Karpas-422 (cell line): ENCODE measurements at regions not wholly inside any gene's neighbourhood (a gene's known extent, or its start where the extent isn't known, plus 50 kb on each side); places are given as distances from the start of the nearest gene placed in this dataset.
A peak's percentile ranks its signal among the peaks of the same experiment; 100 is the strongest.
"Not testable (repeated sequence)": the region's sequence is repeated elsewhere in the genome, so short reads cannot be mapped to it uniquely, and the experiment has no call there.

Experiments used
- DNase-seq: peaks from one replicate; pipeline ENCODE4 v3.0.0-alpha.2; 2015
- H2AFZ ChIP-seq: fragments of 200-600 bp; sonication (generic); 2 replicates; pipeline ENCODE4 v1.6.1; 2014; ENCODE audit warnings: antibody characterized with exemption, low read length, mixed read lengths
- H3K27ac ChIP-seq: fragments of 200-600 bp; sonication (generic); 2 replicates; pipeline ENCODE4 v1.5.1; 2014; ENCODE audit warnings: mild to moderate bottlenecking, low read length, moderate library complexity
- H3K27me3 ChIP-seq: fragments of 200-600 bp; sonication (generic); 2 replicates; pipeline ENCODE4 v1.6.1; 2014; ENCODE audit warnings: low read length, mixed read lengths
- H3K36me3 ChIP-seq: fragments of 200-600 bp; sonication (generic); 2 replicates; pipeline ENCODE4 v1.6.1; 2014; ENCODE audit warnings: low read length, mixed read lengths; ENCODE audit not compliant: insufficient read depth
- H3K4me1 ChIP-seq: fragments of 200-600 bp; sonication (generic); 2 replicates; pipeline ENCODE4 v1.6.1; 2014; ENCODE audit warnings: mild to moderate bottlenecking, low read length, mixed read lengths
- H3K4me2 ChIP-seq: fragments of 200-600 bp; sonication (generic); 2 replicates; pipeline ENCODE4 v1.6.1; 2014; ENCODE audit warnings: low read length, low read depth, mild to moderate bottlenecking; ENCODE audit not compliant: poor library complexity, severe bottlenecking
- H3K4me3 ChIP-seq: fragments of 200-600 bp; sonication (generic); 2 replicates; pipeline ENCODE4 v1.5.1; 2014; ENCODE audit warnings: mild to moderate bottlenecking, antibody characterized with exemption, low read length, mixed read lengths
- H3K79me2 ChIP-seq: fragments of 200-600 bp; sonication (generic); 2 replicates; pipeline ENCODE4 v1.6.1; 2014; ENCODE audit warnings: mild to moderate bottlenecking, low read length, mixed read lengths
- H3K9ac ChIP-seq: fragments of 200-600 bp; sonication (generic); 2 replicates; pipeline ENCODE4 v1.6.0; 2014; ENCODE audit warnings: low read length
- H3K9me2 ChIP-seq: fragments of 200-600 bp; sonication (generic), shearing (Covaris generic); replicated peaks from 2 replicates; pipeline ENCODE4 v1.6.0; 2014; ENCODE audit warnings: mild to moderate bottlenecking, low read length, moderate library complexity; ENCODE audit not compliant: insufficient read depth
- H3K9me3 ChIP-seq: fragments of 300-700, 200-600 bp; sonication (generic); 2 replicates; pipeline ENCODE4 v1.6.1; 2014; ENCODE audit warnings: low read length, mixed read lengths
- H4K20me1 ChIP-seq: fragments of 200-600 bp; sonication (generic); 2 replicates; pipeline ENCODE4 v1.6.1; 2014; ENCODE audit warnings: mild to moderate bottlenecking, antibody characterized with exemption, low read length, low read depth; ENCODE audit not compliant: insufficient read depth

DNA sequence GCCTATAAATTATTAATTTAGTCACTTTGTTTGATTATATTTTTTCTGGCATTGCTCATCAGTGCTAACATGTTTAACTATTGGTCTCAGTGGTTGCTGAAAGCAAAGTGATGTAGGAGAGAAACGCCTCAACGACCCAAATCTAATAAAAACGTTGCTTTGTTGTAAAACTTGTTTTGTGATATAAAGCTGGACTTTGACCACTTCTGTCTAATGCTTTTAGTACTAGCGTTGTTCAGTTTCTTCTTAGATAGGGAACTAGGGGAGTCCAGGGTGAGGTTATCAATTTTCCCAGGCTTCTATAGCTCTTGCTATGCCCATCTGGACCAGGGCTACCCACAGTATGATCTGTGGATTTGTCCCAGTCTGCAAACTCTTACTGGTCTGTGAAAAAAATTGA is 80.6 kb upstream of the TBC1D5 start:
- no peak overlapping the region for H3K4me3 ChIP-seq
- no peak overlapping the region for H3K9ac ChIP-seq
- H3K9me3 ChIP-seq, result no peaks in the 10 kb centered on the region
- H4K20me1 ChIP-seq, result no peaks in the 10 kb centered on the region
- no peaks in the 10 kb centered on the region for H3K9me2 ChIP-seq
- no peak overlapping the region for H3K27ac ChIP-seq
- no peak overlapping the region for H3K4me2 ChIP-seq
- H3K79me2 ChIP-seq, result no peaks in the 10 kb centered on the region
- DNase-seq, result no peak
- no peaks in the 10 kb centered on the region for H3K4me1 ChIP-seq
- H3K27me3 ChIP-seq, result no peaks in the 10 kb centered on the region
- H2AFZ ChIP-seq, result no peak overlapping the region
- no peaks in the 10 kb centered on the region for H3K36me3 ChIP-seq

DNA sequence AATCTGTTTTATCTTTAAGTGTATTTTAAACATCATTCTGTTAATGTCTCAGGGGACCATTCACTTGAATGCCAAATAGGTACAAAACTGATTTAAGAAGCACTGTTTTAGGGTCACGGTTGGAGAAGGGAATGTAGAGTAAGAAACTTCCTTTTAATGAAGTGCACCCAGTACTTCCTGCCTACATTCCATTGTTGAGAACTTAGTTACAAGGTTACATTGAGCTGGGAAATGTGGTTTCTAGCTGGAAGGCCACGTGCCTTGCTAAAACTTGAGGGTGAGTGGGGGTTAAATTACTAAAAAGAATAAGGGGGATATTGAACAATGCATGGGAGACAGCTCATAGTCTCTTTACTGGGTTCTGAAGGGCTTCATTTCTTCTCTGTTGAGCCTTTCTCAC is 78.3 kb upstream of the TBC1D5 start:
- H3K4me2 ChIP-seq, result no peak overlapping the region
- no peaks in the 10 kb centered on the region for H3K79me2 ChIP-seq
- no peak overlapping the region for H3K4me3 ChIP-seq
- H4K20me1 ChIP-seq, result no peaks in the 10 kb centered on the region
- H3K9me3 ChIP-seq, result no peaks in the 10 kb centered on the region
- no peaks in the 10 kb centered on the region for H3K36me3 ChIP-seq
- H3K27ac ChIP-seq, result no peak overlapping the region
- H3K9me2 ChIP-seq, result no peaks in the 10 kb centered on the region
- DNase-seq, result peak; percentile 42
- H3K9ac ChIP-seq, result no peak overlapping the region
- H3K27me3 ChIP-seq, result no peaks in the 10 kb centered on the region
- no peaks in the 10 kb centered on the region for H3K4me1 ChIP-seq
- no peak overlapping the region for H2AFZ ChIP-seq

DNA sequence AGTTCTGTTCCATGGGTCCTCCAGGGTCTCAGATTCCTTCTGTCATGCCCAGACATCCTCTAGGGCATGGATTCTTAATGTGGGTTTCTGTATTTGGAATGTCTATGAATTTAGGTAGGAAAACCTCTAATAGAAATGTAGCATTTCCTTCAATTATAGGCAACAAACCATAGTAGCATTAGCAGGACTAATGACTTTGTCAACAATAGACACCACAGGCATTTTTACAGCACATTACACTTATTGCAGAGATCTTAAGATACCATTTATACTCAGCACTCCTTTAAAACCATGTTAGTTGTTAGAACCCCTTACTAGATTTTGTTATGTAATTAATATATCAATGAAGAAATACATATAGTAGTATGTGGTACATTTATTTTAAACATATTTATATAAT is 77.8 kb upstream of the TBC1D5 start:
- H3K9me2 ChIP-seq, result no peaks in the 10 kb centered on the region
- no peak overlapping the region for H3K27ac ChIP-seq
- H3K36me3 ChIP-seq, result no peaks in the 10 kb centered on the region
- no peak overlapping the region for H3K4me3 ChIP-seq
- no peaks in the 10 kb centered on the region for H3K9me3 ChIP-seq
- no peaks in the 10 kb centered on the region for H4K20me1 ChIP-seq
- no peak for DNase-seq
- H3K9ac ChIP-seq, result no peak overlapping the region
- H3K79me2 ChIP-seq, result no peaks in the 10 kb centered on the region
- H3K27me3 ChIP-seq, result no peaks in the 10 kb centered on the region
- no peak overlapping the region for H2AFZ ChIP-seq
- H3K4me2 ChIP-seq, result no peak overlapping the region
- no peaks in the 10 kb centered on the region for H3K4me1 ChIP-seq

DNA sequence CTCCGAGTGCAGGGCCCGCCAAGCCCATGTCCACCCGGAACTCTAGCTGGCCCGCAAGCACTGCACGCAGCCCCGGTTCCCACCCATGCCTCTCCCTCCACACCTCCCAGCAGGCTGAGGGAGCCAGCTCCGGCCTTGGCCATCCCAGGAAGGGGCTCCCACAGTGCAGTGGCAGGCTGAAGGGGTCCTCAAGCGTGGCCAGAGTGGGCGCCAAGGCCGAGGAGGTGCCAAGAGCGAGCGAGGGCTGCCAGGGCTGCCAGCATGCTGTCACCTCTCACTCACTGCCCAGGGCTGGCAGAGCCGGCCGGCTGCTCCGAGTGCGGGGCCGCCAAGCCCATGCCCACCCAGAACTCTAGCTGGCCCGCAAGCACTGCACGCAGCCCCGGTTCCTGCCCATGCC is 75.5 kb upstream of the TBC1D5 start:
- not testable (repeated sequence) for H3K36me3 ChIP-seq, H3K4me1 ChIP-seq

DNA sequence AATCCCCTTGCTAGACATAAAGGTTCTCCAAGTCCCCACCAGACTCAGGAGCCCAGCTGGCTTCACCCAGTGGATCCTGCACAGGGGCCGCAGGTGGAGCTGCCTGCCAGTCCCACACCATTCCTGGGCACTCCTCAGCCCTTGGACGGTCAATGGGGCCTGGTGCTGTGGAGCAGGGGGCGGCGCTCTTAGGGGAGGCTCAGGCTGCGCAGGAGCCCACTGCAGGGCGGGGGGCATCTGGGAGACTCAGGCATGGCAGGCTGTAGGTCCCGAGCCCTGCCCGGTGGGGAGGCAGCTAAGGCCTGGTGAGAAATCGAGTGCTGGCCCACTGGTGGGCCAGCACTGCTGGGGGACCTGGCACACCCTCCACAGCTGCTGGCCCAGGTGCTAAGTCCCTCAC is 75.1 kb upstream of the TBC1D5 start:
- no peaks in the 10 kb centered on the region for H3K9me2 ChIP-seq
- no peaks in the 10 kb centered on the region for H3K79me2 ChIP-seq
- no peak overlapping the region for H3K9ac ChIP-seq
- no peaks in the 10 kb centered on the region for H3K36me3 ChIP-seq
- no peaks in the 10 kb centered on the region for H3K4me1 ChIP-seq
- no peak overlapping the region for H3K4me2 ChIP-seq
- no peak for DNase-seq
- no peaks in the 10 kb centered on the region for H3K9me3 ChIP-seq
- no peak overlapping the region for H2AFZ ChIP-seq
- H3K27me3 ChIP-seq, result no peaks in the 10 kb centered on the region
- H3K4me3 ChIP-seq, result no peak overlapping the region
- no peak overlapping the region for H3K27ac ChIP-seq
- no peaks in the 10 kb centered on the region for H4K20me1 ChIP-seq

More for the DNA sequence above, 75.5 kb upstream of the TBC1D5 start:
- H3K9me2 ChIP-seq, H3K9me3 ChIP-seq, H3K9ac ChIP-seq, H3K4me3 ChIP-seq, H4K20me1 ChIP-seq, H3K4me2 ChIP-seq, H3K79me2 ChIP-seq, H3K27me3 ChIP-seq, H2AFZ ChIP-seq, DNase-seq, H3K27ac ChIP-seq: not testable (repeated sequence)

DNA sequence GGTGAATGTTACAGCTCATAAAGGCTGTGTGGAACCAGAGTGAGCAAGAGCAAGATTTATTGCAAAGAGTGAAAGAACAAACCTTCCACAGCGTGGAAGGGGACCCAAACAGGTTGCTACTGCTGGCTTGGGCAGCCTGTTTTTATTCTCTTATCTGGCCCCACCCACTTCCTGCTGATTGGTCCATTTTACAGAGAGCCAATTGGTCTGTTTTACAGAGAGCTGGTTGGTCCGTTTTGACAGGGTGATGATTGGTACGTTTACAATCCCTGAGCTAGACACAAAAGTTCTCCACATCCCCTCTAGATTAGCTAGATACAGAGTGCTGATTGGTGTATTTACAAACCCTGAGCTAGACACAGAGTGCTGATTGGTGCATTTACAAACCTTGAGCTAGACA is 74.4 kb upstream of the TBC1D5 start:
- H2AFZ ChIP-seq, H3K9me2 ChIP-seq, H3K4me1 ChIP-seq, H3K4me2 ChIP-seq, H3K27ac ChIP-seq, H4K20me1 ChIP-seq, H3K27me3 ChIP-seq, H3K36me3 ChIP-seq, DNase-seq, H3K9ac ChIP-seq, H3K4me3 ChIP-seq, H3K79me2 ChIP-seq, H3K9me3 ChIP-seq: not testable (repeated sequence)

DNA sequence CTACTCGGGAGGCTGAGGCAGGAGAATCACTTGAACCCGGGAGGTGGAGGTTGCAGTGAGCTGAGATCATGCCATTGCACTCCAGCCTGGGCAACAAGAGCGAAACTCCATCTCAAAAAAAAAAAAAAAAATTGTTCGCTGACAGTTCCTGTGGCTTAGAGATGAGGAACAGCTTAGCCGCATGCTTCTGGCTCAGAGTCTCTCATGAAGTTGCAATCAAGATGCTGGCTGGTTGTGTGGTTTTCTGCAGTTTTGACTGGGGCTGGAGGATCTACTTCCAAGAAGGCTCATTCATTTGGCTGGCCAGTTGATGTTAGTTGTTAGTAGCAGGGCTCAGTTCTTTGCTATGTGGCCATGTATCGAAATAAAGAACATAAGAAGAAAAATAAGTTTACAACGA is 69.9 kb upstream of the TBC1D5 start:
- not testable (repeated sequence) for H4K20me1 ChIP-seq, H3K9ac ChIP-seq, H2AFZ ChIP-seq, H3K4me1 ChIP-seq, H3K4me2 ChIP-seq, H3K27me3 ChIP-seq, H3K9me2 ChIP-seq, H3K9me3 ChIP-seq, H3K4me3 ChIP-seq, DNase-seq, H3K27ac ChIP-seq, H3K36me3 ChIP-seq, H3K79me2 ChIP-seq

DNA sequence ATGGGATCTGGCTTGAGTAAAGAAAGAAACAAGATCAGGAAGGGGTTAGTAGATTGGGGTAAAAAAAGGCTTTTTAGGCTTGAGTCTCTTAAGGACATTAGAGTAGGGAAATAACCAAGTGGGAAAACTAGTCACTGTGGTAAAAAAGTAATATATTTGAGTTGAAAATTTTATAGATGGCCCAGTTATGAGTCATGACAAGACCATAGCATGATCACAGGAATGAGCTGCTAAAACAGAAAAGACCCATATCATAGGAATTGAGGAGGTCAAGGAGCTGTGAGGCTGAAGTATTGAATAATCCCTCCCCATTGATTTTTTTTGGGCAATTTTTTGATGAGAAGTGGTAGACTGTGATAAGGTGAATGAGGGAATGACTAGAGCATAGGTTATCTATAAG is 69.2 kb upstream of the TBC1D5 start:
- no peak overlapping the region for H3K4me2 ChIP-seq
- no peak for DNase-seq
- H3K4me1 ChIP-seq, result no peaks in the 10 kb centered on the region
- no peaks in the 10 kb centered on the region for H3K9me2 ChIP-seq
- no peaks in the 10 kb centered on the region for H4K20me1 ChIP-seq
- 0 out of 2 replicates have a peak, but pooled peaks cover 4% of the 10 kb centered on the region for H3K27me3 ChIP-seq
- no peaks in the 10 kb centered on the region for H3K79me2 ChIP-seq
- no peak overlapping the region for H2AFZ ChIP-seq
- H3K9ac ChIP-seq, result no peak overlapping the region
- H3K4me3 ChIP-seq, result no peak overlapping the region
- no peak overlapping the region for H3K27ac ChIP-seq
- no peaks in the 10 kb centered on the region for H3K36me3 ChIP-seq
- H3K9me3 ChIP-seq, result no peaks in the 10 kb centered on the region

DNA sequence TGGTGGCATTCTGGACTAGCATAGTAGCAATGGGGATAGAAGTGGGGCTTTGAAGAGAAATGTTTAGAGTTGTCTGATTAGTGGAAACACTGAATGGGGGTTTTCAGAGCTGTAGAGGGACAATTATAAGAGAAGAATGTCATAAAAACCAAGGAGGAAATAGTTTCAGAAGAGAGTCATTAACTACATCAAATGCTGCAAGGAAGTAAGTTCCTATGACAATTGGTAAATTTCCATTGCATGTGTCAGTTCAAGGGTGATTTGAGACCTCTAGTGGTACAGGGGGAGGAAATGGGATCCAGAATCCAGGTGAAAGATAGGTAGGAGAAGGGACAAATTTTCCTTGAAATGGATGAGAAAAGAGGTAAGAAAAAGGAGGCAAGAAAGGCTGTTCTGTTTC is 68.3 kb upstream of the TBC1D5 start:
- Histone ChIP-seq H3K27ac (no peak overlapping the region), H3K4me1 (no peaks in the 10 kb centered on the region), H3K9me3 (no peaks in the 10 kb centered on the region), H3K9me2 (no peaks in the 10 kb centered on the region), H3K79me2 (no peaks in the 10 kb centered on the region), H3K4me3 (no peak overlapping the region), H4K20me1 (no peaks in the 10 kb centered on the region), H3K4me2 (no peak overlapping the region), H3K36me3 (no peaks in the 10 kb centered on the region), H3K27me3 (0 out of 2 replicates have a peak, but pooled peaks cover 4% of the 10 kb centered on the region), H3K9ac (no peak overlapping the region), H2AFZ (no peak overlapping the region)
- DNase-seq, result no peak
